Vagina (tissue), 2 donors: ENCODE measurements at regions not wholly inside any gene's neighbourhood (a gene's known extent, or its start where the extent isn't known, plus 50 kb on each side); places are given as distances from the start of the nearest gene placed in this dataset.
"Not testable (repeated sequence)": the region's sequence is repeated elsewhere in the genome, so short reads cannot be mapped to it uniquely, and the experiment has no call there.

Source experiments
- CTCF ChIP-seq, 3 experiments: fragments of 450-650 bp in 2 of 3; fragments of 200-600 bp in 1 of 3; sonication (generic) in 1 of 3; IDR thresholded peaks; one replicate each; pipeline ENCODE4 v1.5.1; 2017 to 2019; ENCODE audit warnings: antibody characterized with exemption in 3 of 3, mild to moderate bottlenecking in 2 of 3, moderate library complexity in 2 of 3
- POLR2A ChIP-seq, 2 donors: fragments of 450-650 bp; IDR thresholded peaks; one replicate each; pipeline ENCODE4 v1.6.1; 2017; ENCODE audit warnings: antibody characterized with exemption in 2 of 2, mild to moderate bottlenecking in 2 of 2, moderate library complexity in 2 of 2
- POLR2AphosphoS5 ChIP-seq, 2 donors: sonication (generic); formaldehyde crosslinking; IDR thresholded peaks; one replicate each; pipeline ENCODE4 v1.9.0; 2017; ENCODE audit warnings: antibody characterized with exemption in 2 of 2, mild to moderate bottlenecking in 2 of 2, low read depth in 1 of 2; ENCODE audit not compliant: insufficient read depth in 1 of 2

GRCh38 chr4:138435733-138436132, 193.6 kb upstream of the SLC7A11 start:
- not testable (repeated sequence) for TF ChIP-seq CTCF (IDR thresholded peaks at IDR 0.05); POLR2AphosphoS5 (IDR thresholded peaks at IDR 0.05; ENCODE audit: insufficient read depth in 1 of 2, low read depth in 1 of 2); POLR2A (IDR thresholded peaks at IDR 0.05)
